ENCODE measurements at regions not wholly inside any gene's neighbourhood (a gene's known extent, or its start where the extent isn't known, plus 50 kb on each side); places are given as distances from the start of the nearest gene placed in this dataset.

DNA sequence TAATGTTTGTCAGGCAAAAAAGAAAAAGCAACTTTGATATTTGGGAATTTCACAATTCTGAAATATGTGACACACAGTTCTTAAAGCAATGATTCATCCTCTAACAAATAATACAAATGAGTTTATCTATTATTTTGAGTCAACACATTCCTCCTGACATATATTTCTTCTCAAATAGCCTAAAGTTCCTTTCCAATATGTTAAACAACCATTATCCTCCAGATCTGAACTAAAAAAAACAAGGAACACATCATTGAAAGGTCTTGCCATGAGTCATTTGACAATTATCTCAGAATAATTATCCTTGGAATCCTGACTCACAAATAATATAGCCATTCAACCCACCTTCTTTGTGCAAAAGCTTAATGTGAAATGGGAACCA lies 208.7 kb upstream of the CDIN1 start:
- DNase-seq = no peak

DNA sequence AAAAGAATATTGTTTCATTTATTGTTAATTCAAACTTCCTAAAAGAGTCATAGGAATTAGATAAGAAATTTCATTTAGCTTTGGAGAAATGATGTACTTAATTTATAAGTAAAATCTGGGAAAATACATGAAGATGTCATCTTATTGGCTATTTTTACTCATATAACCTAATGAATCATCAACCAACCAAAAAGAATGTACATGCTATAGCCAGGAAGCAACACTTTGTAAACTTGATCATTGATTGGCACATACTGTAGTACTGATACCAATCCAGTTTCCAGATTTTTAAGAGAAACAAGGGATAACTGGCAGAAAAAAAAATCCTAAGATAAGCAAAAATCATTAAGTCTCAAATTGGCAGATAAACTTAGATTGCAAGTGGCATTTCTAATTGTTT lies 207.9 kb upstream of the CDIN1 start:
- DNase-seq = no peak

DNA sequence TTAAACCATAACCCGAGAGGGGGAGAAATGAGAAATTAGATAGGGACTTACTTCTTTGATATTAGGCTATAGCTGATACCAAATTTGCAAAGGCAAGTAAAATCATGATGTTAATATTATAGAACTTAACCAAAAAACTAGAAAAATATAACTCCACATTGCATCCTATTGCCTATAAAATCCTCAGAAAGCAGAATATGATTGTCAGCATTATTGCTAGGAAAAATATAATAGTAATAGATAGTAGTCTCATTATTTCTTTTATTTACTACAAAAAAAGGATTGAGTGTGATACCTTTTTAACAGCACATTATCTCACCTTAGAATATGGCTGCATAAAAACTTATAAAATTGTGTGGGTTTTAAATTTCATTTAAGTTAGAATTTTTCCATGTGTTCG lies 206.5 kb upstream of the CDIN1 start:
- no peak for DNase-seq

DNA sequence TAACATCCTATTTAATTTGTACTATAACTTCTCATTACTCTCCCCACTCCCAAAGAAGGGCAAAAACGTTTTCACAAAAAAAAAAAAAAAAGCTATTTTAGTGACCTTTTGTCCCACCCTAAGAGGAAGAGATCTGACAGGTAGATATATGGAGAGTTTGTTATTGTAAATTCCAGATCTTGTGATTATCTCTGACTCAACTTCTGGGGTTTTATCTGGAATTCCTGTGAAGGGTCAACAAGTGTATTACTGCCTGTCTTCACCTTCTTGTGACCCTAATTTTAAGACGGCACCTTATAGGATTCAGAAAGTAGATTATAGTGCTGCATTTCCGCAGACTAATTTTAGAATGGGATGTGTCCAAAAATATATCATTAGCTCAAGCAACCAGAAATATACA lies 205.9 kb upstream of the CDIN1 start:
- no peak for DNase-seq

DNA sequence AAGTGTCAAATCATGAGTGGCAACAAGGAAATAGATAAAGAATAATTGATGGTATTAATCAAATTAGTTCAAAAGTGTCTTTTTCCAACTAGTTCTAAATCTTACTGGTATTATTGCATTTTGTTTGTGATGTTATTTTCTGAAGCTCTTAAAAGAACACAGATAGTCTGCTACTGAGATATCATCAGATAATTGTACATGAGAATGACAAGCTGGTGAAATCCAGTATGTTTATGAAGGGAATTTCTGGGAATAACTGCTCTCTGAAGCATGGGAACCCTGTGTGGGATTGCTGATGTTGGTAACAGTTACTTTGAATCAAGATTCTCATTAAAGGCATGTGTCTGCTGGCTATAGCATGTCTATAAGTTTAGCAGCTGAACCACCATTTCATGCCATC lies 190.3 kb upstream of the CDIN1 start:
- no peak for DNase-seq

DNA sequence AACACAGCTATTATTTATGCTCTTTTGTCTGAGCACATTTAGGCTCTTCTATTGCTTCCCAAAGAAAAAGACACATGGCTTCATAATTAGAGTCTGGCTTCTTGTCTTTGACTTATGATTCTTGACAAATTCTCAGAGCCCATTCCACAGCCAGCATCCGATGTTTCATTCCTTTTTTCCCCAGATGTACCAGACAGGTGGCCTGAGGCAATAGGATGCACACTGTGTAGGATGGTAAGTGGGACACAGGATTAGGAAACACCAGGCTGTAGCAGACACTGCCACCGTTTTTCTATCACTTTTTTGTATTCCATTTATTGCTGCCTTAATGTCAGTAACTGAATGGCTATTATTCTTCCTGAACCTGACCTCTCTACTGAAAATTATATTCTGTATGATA lies 188.9 kb upstream of the CDIN1 start:
- no peak for DNase-seq

DNA sequence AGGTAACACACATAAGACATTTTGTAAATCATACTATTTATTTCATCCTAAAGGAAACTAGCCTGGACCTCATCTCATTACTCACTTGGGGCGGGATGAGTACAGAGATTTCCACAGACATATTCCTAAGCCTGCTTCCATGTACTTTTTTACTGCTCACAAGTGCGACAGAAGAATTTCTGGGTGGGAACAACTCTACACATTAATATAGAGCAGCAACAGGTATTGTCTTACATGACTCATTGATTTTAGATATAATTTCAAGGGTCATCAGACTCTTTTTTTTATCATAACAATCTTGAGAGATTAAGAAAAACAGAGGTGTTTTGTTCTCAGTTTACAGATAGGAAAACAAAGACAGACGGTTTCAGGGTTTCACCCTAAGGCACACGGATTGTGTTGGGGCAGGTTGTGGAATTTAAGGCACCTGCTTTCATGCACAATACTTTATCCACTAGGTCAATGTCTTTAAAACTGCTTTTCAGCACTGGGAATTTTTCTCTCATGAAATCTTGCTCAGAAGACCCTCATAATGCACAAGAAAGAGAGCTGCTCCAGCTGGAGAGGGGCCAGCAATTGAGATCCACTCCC lies 186.7 kb upstream of the CDIN1 start:
- DNase-seq = no peak

DNA sequence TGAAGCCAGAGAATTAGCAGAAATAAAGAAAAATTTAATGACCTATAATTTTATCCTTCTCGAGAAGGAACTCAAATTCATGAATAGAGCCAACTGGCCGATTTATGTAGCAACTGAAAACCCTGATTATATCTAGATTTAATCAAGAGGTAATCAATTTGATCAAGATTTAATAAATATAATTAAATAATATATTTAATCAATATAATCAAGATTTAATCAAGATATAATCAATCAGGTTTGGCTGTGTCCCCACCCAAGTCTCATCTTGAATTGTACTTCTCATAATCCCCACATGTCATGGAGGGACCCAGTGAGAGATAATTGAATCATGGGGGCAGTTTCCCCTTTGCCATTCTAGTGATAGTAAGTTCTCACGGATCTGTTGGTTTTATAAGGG lies 181.2 kb upstream of the CDIN1 start:
- DNase-seq = no peak

DNA sequence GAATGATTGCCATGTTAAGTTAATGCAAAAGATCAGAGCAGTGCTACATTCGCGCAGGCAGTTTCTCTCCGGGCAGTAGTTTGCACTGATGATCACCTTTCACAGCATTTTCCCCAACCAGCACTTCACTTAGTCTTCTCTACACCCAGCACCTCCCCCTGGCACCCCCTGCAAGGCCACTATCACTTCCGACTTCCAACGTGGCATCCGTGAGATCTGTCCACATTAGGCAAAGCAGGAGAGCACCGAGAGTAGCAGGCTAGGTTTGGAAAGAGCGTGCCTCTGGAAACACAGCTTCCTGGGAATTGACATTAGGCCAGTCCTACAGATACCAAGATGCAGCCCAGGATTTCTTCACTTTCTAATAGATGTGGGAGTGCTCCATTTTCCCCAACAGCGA lies 180.2 kb upstream of the CDIN1 start:
- no peak for DNase-seq

DNA sequence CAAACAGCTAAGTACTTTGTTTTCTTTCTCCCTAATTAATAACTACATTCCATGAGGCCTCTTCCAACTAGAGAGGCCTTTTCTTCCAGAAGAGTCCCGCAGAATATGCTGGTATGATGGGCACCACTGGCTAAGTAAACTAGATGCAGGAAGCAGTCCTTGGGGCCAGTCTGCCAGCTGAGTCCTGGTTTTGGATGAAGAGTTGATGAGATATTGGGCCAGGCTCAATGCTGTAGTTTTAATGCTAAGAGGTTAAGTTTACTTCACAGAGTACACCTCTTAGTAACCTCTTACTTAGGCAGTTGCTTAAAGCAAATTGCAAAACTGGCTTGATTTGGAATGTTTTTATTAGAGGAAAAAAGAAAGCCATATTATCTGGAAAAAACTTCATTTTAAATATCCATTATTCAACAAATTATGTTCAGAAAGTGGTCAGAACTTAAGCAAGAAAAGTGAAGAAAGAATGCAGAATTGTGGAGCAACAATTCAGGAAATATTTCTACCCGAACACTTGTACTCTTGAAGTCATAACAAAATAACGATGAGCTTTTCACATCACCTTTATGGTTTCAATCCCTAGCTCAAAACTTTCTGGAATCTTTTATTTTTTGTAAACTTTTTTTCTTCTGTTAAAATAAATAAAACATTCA lies 178.4 kb upstream of the CDIN1 start:
- DNase-seq = no peak

DNA sequence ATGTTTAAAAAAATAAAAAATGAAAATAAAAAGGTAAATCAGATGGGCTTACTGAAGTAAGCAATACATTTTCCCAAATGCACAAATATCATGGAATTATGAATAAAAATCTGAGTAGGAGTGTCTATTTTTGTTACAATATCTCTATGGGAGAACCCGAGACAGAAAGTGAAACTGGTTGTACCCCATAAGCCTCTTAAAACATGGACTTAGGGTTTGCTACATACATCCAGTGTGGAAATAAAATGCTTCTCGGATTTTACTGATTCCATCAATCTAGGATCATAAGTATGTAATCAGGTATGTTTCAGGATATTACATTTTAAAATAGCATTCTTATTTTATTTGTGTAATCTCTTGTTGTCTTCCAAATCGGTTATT lies 177.8 kb upstream of the CDIN1 start:
- no peak for DNase-seq

DNA sequence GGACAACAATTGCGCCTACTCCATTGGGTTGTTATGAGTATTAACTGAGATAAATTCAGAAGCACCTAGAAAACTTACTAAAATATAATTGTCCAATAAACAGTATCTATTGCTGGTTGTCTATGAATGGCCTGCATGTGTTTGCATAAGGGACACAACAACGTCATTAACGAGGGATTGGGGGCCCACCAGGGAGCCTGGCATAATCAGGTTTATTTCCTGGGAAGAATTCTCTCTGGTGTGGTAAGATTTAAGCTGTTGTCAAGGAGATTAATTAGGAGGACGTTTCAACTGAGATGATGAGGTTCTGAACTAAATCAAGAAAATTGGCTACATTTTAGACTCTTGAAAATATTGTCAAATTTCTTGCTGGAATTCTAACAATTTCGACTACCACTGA lies 176.1 kb upstream of the CDIN1 start:
- DNase-seq = no peak

DNA sequence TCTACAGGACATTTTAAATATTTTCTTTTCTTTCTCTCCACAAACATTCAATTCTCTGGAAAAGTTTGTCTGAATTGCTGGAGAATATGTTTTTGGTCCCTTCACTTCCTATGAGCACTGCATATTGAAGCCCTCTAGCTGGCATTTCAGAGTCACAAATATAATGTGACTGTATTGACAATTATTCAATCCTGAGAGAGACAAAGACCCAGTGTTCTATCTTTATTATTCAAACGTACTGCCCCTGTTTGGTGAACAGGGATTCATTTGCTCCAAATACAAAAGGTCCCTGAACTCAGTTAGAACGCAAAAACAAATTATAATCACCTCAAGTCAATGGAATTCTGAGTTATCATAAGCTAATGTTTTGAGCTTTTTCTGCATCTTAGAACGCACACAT lies 173.1 kb upstream of the CDIN1 start:
- DNase-seq = no peak

DNA sequence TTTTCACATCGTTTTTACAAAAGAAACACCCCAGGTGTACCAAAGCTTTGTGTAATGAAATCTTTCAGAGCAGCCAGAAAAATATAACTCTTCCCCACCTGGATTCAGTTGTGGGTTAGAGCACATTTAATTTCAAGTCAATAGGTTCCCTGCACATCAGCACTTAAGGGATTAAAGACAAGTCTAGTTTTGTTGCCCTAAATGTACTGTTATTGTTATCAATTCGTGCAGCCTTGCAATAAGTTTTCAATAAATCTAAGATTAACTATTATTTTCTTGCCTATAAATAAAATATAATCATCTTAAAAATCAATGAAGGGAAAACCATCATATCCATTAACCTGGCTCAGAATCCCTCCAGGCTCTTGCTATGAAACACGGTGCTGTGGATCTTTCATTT lies 172.5 kb upstream of the CDIN1 start:
- DNase-seq = no peak

DNA sequence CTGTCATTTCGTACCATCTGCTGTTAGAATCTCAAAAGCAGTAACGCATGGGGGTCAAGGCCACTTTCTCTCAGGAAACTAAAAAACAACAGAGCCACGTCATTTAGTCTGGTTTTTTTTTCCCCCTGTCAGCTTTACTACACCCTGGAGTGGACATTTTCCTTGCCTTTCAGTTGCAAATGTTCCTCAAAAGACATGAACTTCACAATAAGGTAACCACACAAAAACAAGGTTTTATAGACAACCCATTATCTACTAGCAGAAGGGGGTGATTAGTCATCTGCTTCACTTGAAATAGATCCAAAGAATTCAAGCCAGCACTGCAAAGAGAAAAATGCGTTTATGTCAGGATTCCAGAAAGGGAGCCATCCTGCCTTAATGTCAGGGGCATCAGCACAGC lies 171.8 kb upstream of the CDIN1 start:
- no peak for DNase-seq

DNA sequence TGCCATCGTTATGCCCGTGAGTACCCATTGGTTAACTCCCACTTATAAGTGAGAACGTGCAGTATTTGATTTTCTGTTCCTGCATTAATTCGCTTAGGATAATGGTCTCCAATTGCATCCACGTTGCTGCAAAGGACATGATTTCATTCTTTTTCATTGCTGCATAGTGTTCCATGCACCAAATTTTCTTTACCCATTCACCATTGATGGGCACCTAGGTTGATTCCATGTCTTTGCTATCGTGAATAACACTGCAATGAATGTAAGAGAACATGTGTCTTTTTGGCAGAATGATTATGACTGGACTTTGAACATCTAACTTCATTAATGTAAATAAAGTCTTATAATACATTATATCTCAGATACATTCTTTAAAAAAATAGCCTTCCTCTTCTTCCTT lies 169.6 kb upstream of the CDIN1 start:
- no peak for DNase-seq

DNA sequence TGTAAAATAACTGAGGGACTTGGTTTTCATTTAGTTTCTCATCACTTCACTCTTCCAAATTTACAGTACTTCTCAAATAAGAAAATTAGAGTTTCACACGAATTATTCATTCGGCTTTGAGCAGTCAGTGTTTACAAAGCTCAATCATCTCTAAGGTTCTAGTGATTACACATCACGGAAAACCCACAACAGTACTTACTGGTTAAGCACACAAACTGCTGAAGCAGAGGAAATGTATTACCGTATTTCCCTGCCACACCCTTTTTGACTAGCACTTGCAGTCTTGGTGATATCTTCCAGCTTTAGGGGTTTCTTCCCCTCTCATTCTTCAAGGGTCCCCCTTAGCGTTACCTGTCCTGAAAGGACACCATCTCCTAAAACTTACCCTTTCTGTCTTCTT lies 164.8 kb upstream of the CDIN1 start:
- DNase-seq = no peak

DNA sequence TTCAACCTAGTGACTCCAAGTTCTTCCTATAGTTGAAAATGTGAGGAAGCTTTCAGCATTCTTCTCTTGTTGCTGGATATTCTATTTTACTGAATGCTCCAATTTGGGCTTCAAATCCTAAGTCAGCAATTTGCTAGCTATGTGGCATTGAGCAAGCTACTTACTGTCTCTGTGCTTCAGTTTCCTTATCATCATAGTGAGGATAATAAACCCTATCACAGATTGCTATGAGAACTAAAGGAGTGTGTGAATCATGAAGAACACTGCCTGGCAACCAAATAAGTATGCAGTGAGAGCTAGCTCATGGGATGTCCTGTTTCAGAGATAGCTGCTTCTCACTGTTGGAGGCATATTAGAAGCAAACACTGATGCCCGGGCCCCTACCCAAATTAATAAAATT lies 163.8 kb upstream of the CDIN1 start:
- no peak for DNase-seq

DNA sequence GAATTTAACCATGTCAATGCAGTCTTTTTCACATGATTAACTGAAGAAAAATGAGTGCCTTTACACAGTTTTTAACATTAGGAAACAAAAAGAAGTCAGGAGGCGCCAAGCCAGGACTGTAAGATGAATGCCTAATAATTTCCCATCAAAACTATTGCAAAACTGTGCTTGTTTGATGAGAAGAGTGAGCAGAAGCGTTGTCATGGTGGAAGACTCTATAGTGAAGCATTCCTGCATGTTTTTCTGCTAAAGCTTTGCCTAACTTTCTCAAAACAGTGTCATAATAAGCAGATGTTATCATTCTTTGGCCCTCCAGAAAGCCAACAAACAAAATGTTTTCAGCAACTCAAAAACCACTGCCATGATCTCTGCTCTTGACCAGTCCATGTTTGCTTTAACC lies 156.8 kb upstream of the CDIN1 start:
- no peak for DNase-seq

DNA sequence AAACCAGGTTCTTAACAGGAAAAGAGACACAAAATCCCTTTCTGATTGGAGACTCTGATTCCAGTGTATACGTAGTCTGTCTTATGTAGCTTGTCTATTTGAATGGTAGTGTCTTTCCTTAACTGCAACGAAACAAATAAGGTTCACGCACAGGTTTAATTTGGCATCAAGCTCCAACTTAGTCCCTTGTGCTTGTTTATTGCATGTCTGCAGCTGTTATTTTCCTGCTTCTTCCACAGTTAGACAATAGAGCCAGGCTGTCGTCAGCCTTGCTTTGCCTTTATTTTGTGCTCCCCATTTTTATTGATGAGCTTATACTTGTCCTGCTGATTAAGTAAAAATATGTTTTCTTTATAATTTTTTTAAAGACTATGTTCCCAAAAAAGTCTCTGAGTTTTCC lies 152.7 kb upstream of the CDIN1 start:
- DNase-seq = no peak

DNA sequence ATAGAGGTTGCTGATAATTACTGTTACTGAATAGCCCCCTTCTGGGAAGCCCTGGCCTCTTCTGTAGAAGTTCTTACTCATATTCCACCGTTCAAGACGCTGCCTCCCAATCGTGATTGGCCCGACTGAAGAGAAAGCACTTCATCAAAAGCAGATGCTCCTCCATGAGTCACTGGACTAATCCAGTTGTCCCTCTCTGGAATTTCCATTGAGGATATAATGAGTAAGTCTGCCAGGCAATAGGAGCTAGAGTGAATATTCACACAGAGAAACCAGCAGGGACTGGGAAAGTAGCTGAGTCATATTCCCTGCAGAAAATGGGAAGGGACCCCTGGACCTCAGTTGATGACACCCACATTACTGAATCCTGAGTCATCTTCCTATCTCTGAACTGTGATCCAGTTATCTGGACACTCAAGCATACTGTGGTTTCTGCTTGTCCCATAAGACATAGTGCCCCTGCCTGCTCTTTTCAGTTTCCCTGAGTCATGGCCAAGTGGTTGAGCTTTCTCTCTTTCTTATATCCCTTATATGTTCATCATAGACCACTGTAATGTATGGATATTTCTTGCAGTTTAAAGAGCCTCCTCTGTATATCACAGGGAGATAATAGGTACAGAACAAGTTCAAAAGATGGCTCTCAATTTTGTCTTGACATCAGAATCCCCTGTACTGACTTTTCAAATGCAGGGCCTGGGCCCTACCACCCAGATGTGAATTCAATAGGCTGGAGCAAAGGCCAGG lies 151.2 kb upstream of the CDIN1 start:
- DNase-seq = no peak

DNA sequence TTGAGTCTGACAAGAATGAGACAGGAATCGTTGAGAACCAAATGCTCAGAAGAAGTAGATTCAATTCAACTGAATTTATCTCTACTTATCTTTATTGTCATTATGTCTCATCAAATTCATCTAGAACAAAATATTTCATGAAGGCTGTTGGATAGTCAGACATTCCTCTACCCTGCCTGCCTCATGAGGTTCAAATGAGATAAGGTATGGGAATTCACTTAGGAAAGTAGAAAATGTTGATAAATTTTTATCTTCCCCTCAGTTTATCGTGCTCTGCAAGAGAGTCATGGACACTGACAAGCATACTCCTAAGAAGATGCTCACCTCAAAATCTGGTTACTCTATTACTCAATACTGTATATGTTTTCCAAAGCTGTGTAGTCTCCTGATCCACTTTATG lies 149.7 kb upstream of the CDIN1 start:
- DNase-seq = no peak

DNA sequence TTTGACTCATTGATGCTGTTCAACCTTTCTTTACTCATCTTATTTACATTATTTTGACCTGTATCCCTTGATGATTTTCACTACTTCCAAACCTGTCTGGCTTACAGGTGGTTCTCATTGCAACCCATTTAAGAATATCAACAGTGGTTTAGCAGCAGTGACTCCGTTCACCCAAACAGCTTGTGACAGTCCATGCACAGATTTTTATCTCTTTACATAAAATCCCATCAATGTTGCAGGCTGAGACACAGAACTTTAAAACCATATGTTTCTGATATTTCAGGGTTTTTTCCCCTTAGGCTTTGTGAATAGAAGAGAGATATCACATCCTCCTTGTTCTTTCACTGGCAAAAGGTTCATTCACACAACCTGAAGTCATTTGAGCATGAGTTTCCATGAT lies 149.1 kb upstream of the CDIN1 start:
- no peak for DNase-seq

DNA sequence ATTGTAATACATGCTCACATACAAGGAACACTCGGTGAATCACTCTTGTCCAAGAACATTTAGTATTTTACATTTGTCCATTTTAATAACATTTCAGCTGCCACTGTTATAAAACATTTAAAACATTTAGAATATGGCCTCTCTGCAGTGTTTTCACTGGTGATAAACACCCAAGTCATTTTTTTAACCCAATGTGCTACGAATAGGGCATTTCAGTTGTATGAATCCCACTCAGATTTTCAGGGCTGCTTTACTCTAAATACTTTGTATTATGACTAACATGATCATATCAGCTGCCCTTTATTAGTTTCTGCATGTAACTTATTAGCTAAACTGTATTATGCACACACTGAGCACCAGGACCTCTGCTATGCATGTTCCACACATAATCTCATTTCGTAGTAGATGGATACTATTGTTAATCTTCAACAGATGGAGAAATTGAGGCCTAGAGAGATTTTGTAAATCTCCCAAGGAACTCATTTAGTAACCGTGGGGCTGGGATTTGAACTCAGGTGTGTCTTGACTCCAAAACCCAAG lies 148.6 kb upstream of the CDIN1 start:
- DNase-seq = no peak

DNA sequence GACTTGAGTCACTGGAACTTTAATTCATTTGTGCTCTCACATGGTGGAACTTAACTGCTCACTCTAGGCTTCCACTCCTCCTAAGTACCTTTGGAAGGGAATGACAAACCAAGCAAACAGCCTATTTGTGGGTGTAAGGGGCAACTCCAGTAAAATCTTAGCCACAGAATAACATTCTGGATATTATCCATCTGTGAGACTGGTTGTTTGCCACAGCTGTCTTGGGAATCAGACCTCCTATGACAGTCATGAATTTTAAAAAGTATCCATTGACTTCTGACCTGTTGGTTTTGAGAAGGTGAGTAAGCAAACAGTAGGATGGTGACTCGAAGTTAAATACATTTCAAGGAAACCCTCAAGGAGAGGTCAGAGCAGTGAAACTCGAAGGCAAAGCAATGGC lies 147.3 kb upstream of the CDIN1 start:
- no peak for DNase-seq

Data from CD4-positive, alpha-beta T cell treated with Interleukin-12 subunit alpha and Interleukin-12 subunit beta, for 1 hour (primary cell).